Left ventricle myocardium inferior (tissue), 1 donor: ENCODE measurements at regions not wholly inside any gene's neighbourhood (a gene's known extent, or its start where the extent isn't known, plus 50 kb on each side); places are given as distances from the start of the nearest gene placed in this dataset.

Source experiments
- DNase-seq: peaks from one replicate; pipeline ENCODE4 v3.0.0-alpha.2; 2020
- H3K27ac ChIP-seq: fragments of 200-600 bp; replicated peaks from 2 replicates; pipeline ENCODE4 v1.8.0; 2021
- H3K27me3 ChIP-seq: fragments of 200-600 bp; 2 replicates; pipeline ENCODE4 v1.8.0; 2021; ENCODE audit warnings: low read depth
- H3K36me3 ChIP-seq: fragments of 200-600 bp; 2 replicates; pipeline ENCODE4 v1.8.0; 2021
- H3K4me1 ChIP-seq: fragments of 200-600 bp; 2 replicates; pipeline ENCODE4 v1.8.0; 2021
- H3K4me3 ChIP-seq: fragments of 200-600 bp; 2 replicates; pipeline ENCODE4 v1.8.0; 2021; ENCODE audit warnings: mild to moderate bottlenecking, moderate library complexity
- H3K9me3 ChIP-seq: fragments of 200-600 bp; replicated peaks from 2 replicates; pipeline ENCODE4 v1.8.0; 2021
- intact Hi-C: fragments of 100-400 bp; cut with micrococcal nuclease; formaldehyde crosslinking; loops from one replicate; pipeline ENCODE4 v1.11.0; 2022
- TF ChIP-seq, protein P1 (sequence below): fragments of 200-600 bp; IDR thresholded peaks from 2 replicates; pipeline ENCODE4 v1.8.0; 2021; ENCODE audit warnings: antibody characterized with exemption, mild to moderate bottlenecking, borderline replicate concordance
- donor health status: DM: no; HTN: yes; CAD: no; lungs with severe emphysema.

DNA sequence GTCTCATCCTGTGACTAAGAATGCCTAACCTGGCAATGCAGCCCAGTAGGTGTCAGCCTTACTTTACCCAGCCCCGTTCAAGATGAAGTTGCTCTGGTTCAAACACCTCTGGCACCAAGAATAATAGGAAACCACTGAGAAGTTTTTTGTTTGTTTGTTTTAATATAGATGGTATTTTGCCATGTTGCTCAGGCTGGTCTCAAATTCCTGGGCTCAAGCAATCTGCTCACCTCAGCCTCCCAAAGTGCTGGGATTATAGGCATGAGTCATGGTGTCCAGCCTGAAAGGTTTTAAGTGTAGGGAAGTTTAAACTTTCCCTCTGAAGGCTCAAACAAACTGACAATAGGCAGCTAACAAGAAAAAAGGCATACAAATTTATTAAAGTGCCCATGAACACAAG is 51.2 kb upstream of the ABCC4 start:
- TF ChIP-seq, protein P1, sequence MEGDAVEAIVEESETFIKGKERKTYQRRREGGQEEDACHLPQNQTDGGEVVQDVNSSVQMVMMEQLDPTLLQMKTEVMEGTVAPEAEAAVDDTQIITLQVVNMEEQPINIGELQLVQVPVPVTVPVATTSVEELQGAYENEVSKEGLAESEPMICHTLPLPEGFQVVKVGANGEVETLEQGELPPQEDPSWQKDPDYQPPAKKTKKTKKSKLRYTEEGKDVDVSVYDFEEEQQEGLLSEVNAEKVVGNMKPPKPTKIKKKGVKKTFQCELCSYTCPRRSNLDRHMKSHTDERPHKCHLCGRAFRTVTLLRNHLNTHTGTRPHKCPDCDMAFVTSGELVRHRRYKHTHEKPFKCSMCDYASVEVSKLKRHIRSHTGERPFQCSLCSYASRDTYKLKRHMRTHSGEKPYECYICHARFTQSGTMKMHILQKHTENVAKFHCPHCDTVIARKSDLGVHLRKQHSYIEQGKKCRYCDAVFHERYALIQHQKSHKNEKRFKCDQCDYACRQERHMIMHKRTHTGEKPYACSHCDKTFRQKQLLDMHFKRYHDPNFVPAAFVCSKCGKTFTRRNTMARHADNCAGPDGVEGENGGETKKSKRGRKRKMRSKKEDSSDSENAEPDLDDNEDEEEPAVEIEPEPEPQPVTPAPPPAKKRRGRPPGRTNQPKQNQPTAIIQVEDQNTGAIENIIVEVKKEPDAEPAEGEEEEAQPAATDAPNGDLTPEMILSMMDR, result no peak
- Histone ChIP-seq H3K36me3 (no peaks in the 10 kb centered on the region), H3K27me3 (no peaks in the 10 kb centered on the region), H3K27ac (no peak overlapping the region), H3K4me3 (no peak overlapping the region), H3K9me3 (peaks cover 11% of the 10 kb centered on the region), H3K4me1 (peaks cover 18% of the 10 kb centered on the region)
- no peak for DNase-seq
- intact Hi-C loops, result no loop called here

DNA sequence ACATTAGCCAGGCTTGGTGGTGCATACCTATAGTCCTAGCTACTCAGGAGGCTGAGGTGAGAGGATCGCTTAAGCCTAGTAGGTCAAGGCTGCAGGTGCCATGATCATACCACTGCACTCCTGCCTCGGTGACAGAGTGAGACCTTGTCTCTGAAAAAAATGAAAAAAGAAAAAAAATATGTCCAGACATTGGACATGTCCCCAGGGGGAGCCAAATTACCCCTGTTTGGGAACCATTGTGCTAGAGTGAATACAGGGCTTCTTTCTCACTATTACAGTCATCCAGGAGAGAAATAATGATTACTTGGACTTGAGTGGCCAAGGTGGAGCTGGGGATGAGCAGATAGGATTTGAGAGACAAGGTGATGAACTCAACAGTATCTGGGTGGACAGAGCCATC is 52.9 kb upstream of the ABCC4 start:
- no peak overlapping the region for H3K27ac ChIP-seq
- intact Hi-C loops, result no loop called here
- no peaks in the 10 kb centered on the region for H3K27me3 ChIP-seq
- TF ChIP-seq, protein P1, result no peak
- no peak overlapping the region for H3K4me3 ChIP-seq
- H3K9me3 ChIP-seq, result peaks cover 11% of the 10 kb centered on the region
- no peaks in the 10 kb centered on the region for H3K36me3 ChIP-seq
- no peak for DNase-seq
- peaks cover 18% of the 10 kb centered on the region for H3K4me1 ChIP-seq

DNA sequence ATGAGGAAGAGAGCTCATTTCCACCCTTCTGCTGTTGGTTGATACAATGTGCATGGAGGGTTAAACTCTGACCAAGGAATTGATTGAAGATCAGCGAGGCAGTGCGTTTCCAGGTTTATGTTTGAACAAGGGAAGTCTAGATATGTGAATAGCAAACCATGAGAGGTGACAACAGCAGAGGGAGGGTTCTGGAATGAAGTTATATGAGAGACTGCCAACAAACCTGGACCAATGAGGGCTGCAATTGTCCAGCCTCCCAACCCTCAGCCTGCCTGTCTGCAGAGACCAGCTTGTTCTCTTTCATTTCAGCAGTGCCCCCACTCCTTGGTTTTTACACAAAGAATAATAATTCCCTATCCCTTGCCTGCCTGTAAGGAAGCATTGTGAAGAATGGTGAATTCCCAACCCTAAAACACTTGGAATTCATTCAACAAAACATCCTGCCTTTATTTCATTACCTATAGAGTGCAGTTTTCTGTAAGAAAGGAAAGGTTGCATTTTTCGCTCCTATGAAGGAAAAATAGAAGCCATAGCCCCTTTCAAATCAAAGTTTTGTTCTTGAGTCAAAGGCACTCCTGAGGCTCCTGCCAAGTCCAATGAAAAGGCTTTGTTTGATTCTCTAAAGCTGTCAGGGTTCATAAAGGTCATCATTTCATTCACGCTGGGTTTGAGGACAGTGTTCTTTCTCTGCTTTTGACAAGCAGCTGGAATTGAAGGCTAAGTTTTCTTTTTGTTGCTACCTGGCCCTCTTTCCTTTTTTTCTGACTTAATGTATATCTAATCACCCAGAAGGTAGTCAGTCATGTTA is 53.6 kb upstream of the ABCC4 start:
- no peak for DNase-seq
- intact Hi-C loops, result no loop called here
- Histone ChIP-seq H3K4me1 (peaks cover 18% of the 10 kb centered on the region), H3K9me3 (peaks cover 11% of the 10 kb centered on the region), H3K27ac (no peak overlapping the region), H3K27me3 (no peaks in the 10 kb centered on the region), H3K36me3 (no peaks in the 10 kb centered on the region), H3K4me3 (no peak overlapping the region)
- TF ChIP-seq, protein P1, result no peak

DNA sequence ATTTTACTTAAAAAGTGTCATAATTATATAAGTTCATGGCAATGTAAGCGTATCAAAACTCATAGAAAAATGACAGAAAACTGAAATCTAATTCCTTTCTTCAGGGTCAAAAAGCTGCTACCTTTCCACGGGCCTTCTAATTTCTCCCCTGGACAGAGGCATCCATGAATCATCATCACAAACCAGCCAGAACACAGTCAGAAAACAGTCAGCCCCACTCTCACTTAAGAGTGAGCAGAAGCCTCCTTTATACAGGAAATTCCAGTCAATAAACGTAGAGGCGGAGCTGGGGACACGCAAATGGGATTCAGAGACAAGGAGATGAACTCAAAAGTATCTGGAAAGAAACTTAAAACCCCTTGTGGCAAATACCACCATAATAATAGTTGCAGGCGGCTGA is 54.2 kb upstream of the ABCC4 start:
- no peaks in the 10 kb centered on the region for H3K36me3 ChIP-seq
- H3K4me1 ChIP-seq, result peaks cover 18% of the 10 kb centered on the region
- H3K4me3 ChIP-seq, result no peak overlapping the region
- intact Hi-C loops, result no loop called here
- TF ChIP-seq, protein P1, result no peak
- no peak for DNase-seq
- peaks cover 11% of the 10 kb centered on the region for H3K9me3 ChIP-seq
- no peak overlapping the region for H3K27ac ChIP-seq
- H3K27me3 ChIP-seq, result no peaks in the 10 kb centered on the region

DNA sequence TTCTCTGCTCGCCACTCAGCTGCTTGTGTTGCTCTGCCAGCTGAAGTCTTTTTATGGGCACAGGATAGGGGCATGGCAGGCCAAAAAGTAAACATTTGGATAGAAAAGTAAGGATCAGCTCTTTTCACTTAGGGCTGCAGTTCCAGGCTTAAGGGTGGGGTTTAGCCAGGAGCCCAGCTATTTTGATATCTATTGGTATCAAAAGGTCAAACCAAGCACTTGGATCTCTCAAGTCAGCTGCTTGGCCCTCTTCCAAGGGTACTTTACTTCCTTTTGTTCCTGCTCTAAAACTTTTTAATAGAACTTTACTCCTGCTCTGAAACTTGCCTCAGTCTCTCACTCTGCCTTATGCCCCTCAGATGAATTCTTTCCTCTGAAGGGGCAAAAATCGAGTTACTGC is 55.7 kb upstream of the ABCC4 start:
- no peaks in the 10 kb centered on the region for H3K36me3 ChIP-seq
- intact Hi-C loops, result no loop called here

More for the DNA sequence above, 55.7 kb upstream of the ABCC4 start:
- Histone ChIP-seq H3K9me3 (peaks cover 11% of the 10 kb centered on the region), H3K27me3 (no peaks in the 10 kb centered on the region), H3K27ac (no peak overlapping the region), H3K4me1 (peaks cover 18% of the 10 kb centered on the region), H3K4me3 (no peak overlapping the region)
- TF ChIP-seq, protein P1, result no peak
- DNase-seq, result no peak
